ENCODE measurements at regions not wholly inside any gene's neighbourhood (a gene's known extent, or its start where the extent isn't known, plus 50 kb on each side); places are given as distances from the start of the nearest gene placed in this dataset.
"Not testable (repeated sequence)": the region's sequence is repeated elsewhere in the genome, so short reads cannot be mapped to it uniquely, and the experiment has no call there.

DNA sequence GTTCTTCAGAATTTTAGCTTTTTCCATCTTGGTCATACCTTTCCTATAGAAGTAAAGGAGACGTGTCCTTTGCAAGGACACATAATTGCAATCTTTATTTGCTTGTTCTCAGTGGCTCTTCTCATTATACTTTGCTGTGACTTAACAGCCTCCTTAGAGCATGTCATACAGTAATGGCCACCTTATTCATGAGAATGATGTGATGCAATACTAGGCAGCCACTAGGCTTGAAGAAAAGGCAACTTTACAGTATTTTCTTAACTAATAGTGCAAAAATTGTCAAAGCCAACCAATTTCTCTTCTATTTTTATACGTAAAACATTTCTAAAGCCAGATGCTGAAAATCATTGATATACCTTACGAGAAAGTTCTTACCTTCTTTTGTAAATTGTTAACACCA, 1296.8 kb upstream of the EYS start:
- TF ChIP-seq EZH2phosphoT487 (IDR thresholded peaks at IDR 0.05; ENCODE audit: low read length) = no peak
- TF ChIP-seq EZH2 (optimal IDR thresholded peaks at IDR 0.05; ENCODE audit: low read depth, low read length) = no peak
- no peak for TF ChIP-seq CTCF (IDR thresholded peaks at IDR 0.05; ENCODE audit: low read length)
- Histone ChIP-seq H3K9me3 (replicated peaks; ENCODE audit: insufficient read depth, low read length) (no peaks in the 10 kb centered on the region), H3K9ac (ENCODE audit: low read length) (no peak overlapping the region), H3F3A (ENCODE audit: insufficient read depth, low read length) (no peaks in the 10 kb centered on the region), H3K4me1 (ENCODE audit: low read length) (no peaks in the 10 kb centered on the region), H3K36me3 (replicated peaks; ENCODE audit: insufficient read depth, low read length) (no peaks in the 10 kb centered on the region), H2AFZ (ENCODE audit: low read length) (no peak overlapping the region), H3K27ac (ENCODE audit: low read length) (no peak overlapping the region), H3K9me2 (replicated peaks; ENCODE audit: insufficient read depth, low read length) (no peaks in the 10 kb centered on the region), H3K79me2 (ENCODE audit: low read length) (no peaks in the 10 kb centered on the region), H3K4me3 (ENCODE audit: low read length) (no peak overlapping the region), H3K27me3 (replicated peaks; ENCODE audit: insufficient read depth, low read length) (no peaks in the 10 kb centered on the region), H3K4me2 (ENCODE audit: low read depth, low read length) (no peak overlapping the region), H4K20me1 (ENCODE audit: insufficient read depth, low read length) (no peaks in the 10 kb centered on the region)
- no peak for DNase-seq

GRCh38 chr6:67000121-67000520, 1293.1 kb upstream of the EYS start:
- no peaks in the 10 kb centered on the region for H3K4me1 ChIP-seq (ENCODE audit: low read length)
- DNase-seq = no peak
- no peaks in the 10 kb centered on the region for H3K36me3 ChIP-seq (replicated peaks; ENCODE audit: insufficient read depth, low read length)
- H3K9me2 ChIP-seq (replicated peaks; ENCODE audit: insufficient read depth, low read length) = no peaks in the 10 kb centered on the region
- H3K27me3 ChIP-seq (replicated peaks; ENCODE audit: insufficient read depth, low read length) = no peaks in the 10 kb centered on the region
- no peak overlapping the region for H3K27ac ChIP-seq (ENCODE audit: low read length)
- H4K20me1 ChIP-seq (ENCODE audit: insufficient read depth, low read length) = no peaks in the 10 kb centered on the region
- H3K4me3 ChIP-seq (ENCODE audit: low read length) = no peak overlapping the region
- no peak overlapping the region for H3K4me2 ChIP-seq (ENCODE audit: low read depth, low read length)
- H2AFZ ChIP-seq (ENCODE audit: low read length) = no peak overlapping the region
- H3K9me3 ChIP-seq (replicated peaks; ENCODE audit: insufficient read depth, low read length) = no peaks in the 10 kb centered on the region
- TF ChIP-seq CTCF (IDR thresholded peaks at IDR 0.05; ENCODE audit: low read length) = no peak
- TF ChIP-seq EZH2phosphoT487 (IDR thresholded peaks at IDR 0.05; ENCODE audit: low read length) = no peak
- no peak for TF ChIP-seq EZH2 (optimal IDR thresholded peaks at IDR 0.05; ENCODE audit: low read depth, low read length)
- H3K79me2 ChIP-seq (ENCODE audit: low read length) = no peaks in the 10 kb centered on the region
- H3K9ac ChIP-seq (ENCODE audit: low read length) = no peak overlapping the region
- no peaks in the 10 kb centered on the region for H3F3A ChIP-seq (ENCODE audit: insufficient read depth, low read length)

DNA sequence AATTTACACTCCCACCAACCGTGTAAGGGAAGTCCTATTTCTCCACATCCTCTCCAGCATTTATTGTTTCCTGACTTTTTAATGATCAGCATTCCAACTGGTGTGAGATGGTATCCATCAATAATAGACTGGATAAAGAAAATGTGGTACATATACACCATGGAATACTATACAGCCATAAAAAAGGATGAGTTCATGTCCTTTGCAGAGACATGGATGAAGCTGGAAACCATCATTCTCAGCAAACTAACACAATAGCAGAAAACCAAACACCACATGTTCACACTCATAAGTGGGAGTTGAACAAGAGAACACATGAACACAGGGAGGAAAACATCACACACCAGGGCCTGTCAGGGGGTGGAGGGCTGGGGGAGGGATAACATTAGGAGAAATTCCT, 1290.6 kb upstream of the EYS start:
- H3K9ac ChIP-seq (ENCODE audit: low read length); H3K79me2 ChIP-seq (ENCODE audit: low read length); H3K4me1 ChIP-seq (ENCODE audit: low read length); H3K27me3 ChIP-seq (replicated peaks; ENCODE audit: insufficient read depth, low read length); H4K20me1 ChIP-seq (ENCODE audit: insufficient read depth, low read length); H3K27ac ChIP-seq (ENCODE audit: low read length); H2AFZ ChIP-seq (ENCODE audit: low read length); H3K4me2 ChIP-seq (ENCODE audit: low read depth, low read length); H3K36me3 ChIP-seq (replicated peaks; ENCODE audit: insufficient read depth, low read length); H3K9me3 ChIP-seq (replicated peaks; ENCODE audit: insufficient read depth, low read length); H3K4me3 ChIP-seq (ENCODE audit: low read length); H3K9me2 ChIP-seq (replicated peaks; ENCODE audit: insufficient read depth, low read length); DNase-seq: not testable (repeated sequence)
- H3F3A ChIP-seq (ENCODE audit: insufficient read depth, low read length) = peaks cover 12% of the 10 kb centered on the region

GRCh38 chr6:66995669-66996068, 1288.6 kb upstream of the EYS start:
- Histone ChIP-seq H3K9me3 (replicated peaks; ENCODE audit: insufficient read depth, low read length) (no peaks in the 10 kb centered on the region), H3K4me2 (ENCODE audit: low read depth, low read length) (no peak overlapping the region), H3K9me2 (replicated peaks; ENCODE audit: insufficient read depth, low read length) (no peaks in the 10 kb centered on the region), H3K27me3 (replicated peaks; ENCODE audit: insufficient read depth, low read length) (no peaks in the 10 kb centered on the region), H2AFZ (ENCODE audit: low read length) (no peak overlapping the region), H3K4me1 (ENCODE audit: low read length) (peaks cover 13% of the 10 kb centered on the region), H3K27ac (ENCODE audit: low read length) (no peak overlapping the region), H3K79me2 (ENCODE audit: low read length) (no peaks in the 10 kb centered on the region), H3K4me3 (ENCODE audit: low read length) (no peak overlapping the region), H3F3A (ENCODE audit: insufficient read depth, low read length) (peaks cover 12% of the 10 kb centered on the region), H4K20me1 (ENCODE audit: insufficient read depth, low read length) (no peaks in the 10 kb centered on the region), H3K9ac (ENCODE audit: low read length) (no peak overlapping the region), H3K36me3 (replicated peaks; ENCODE audit: insufficient read depth, low read length) (no peaks in the 10 kb centered on the region)
- TF ChIP-seq EZH2phosphoT487 (IDR thresholded peaks at IDR 0.05; ENCODE audit: low read length) (no peak), EZH2 (optimal IDR thresholded peaks at IDR 0.05; ENCODE audit: low read depth, low read length) (no peak), CTCF (IDR thresholded peaks at IDR 0.05; ENCODE audit: low read length) (no peak)
- DNase-seq = no peak

GRCh38 chr6:66993708-66994107, 1286.7 kb upstream of the EYS start:
- not testable (repeated sequence) for H3K36me3 ChIP-seq (replicated peaks; ENCODE audit: insufficient read depth, low read length); H3K9me2 ChIP-seq (replicated peaks; ENCODE audit: insufficient read depth, low read length); H3K27me3 ChIP-seq (replicated peaks; ENCODE audit: insufficient read depth, low read length); H3K79me2 ChIP-seq (ENCODE audit: low read length); DNase-seq; H4K20me1 ChIP-seq (ENCODE audit: insufficient read depth, low read length); H3K9me3 ChIP-seq (replicated peaks; ENCODE audit: insufficient read depth, low read length)
- Histone ChIP-seq H2AFZ (ENCODE audit: low read length) (peak overlapping the region; percentile 66), H3K4me3 (ENCODE audit: low read length) (peak overlapping the region; percentile 46), H3K9ac (ENCODE audit: low read length) (peak overlapping the region; percentile 11; the same call in 1 of the 2 replicates), H3F3A (ENCODE audit: insufficient read depth, low read length) (peaks cover 12% of the 10 kb centered on the region), H3K4me1 (ENCODE audit: low read length) (peaks cover 13% of the 10 kb centered on the region), H3K4me2 (ENCODE audit: low read depth, low read length) (peak overlapping the region; percentile 54), H3K27ac (ENCODE audit: low read length) (peak overlapping the region; percentile 51)
